ENCODE measurements at regions not wholly inside any gene's neighbourhood (a gene's known extent, or its start where the extent isn't known, plus 50 kb on each side); places are given as distances from the start of the nearest gene placed in this dataset.

DNA sequence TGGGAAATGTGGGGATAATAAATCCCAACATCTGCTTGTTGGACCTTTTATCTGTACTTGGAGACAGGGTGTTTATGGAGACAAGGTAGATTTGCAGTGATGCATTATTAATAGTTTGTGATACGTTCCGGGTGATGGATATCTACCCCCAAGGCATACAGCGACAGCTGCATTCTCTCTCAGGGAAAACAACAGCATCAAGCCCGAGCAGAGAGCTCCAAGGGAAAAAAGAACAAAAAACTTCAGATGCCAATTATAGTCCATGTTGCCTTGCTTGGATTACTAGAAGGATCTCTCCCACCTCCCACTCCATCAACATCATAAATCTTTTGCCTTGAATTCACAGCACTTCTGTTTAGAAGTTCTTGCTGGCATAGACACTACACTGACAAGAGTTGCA, 187.5 kb upstream of the CDH11 start:
- CTCF ChIA-PET (ENCODE audit: low intra/inter-chr PET ratio, low total read pairs) = no interaction called here
- ATAC-seq = no peak

More for the DNA sequence above, 187.5 kb upstream of the CDH11 start:
- FAIRE-seq = no peak
- Histone ChIP-seq H4K20me1 (ENCODE audit: insufficient read depth, low read length) (no peaks in the 10 kb centered on the region), H3K79me2 (ENCODE audit: insufficient read depth, low read length) (no peaks in the 10 kb centered on the region), H3K4me1 (ENCODE audit: insufficient read depth, low read length) (no peaks in the 10 kb centered on the region), H3K36me3 (replicated peaks in 1 of 2; ENCODE audit: control insufficient read depth in 1 of 2, insufficient read depth in 2 of 2, low read length in 2 of 2) (no peaks in the 10 kb centered on the region), H3K9me3 (ENCODE audit: low read length) (no peaks in the 10 kb centered on the region), H3K27me3 (ENCODE audit: control insufficient read depth in 1 of 2, insufficient read depth in 2 of 2, low read length in 2 of 2) (no peaks in the 10 kb centered on the region), H3K9ac (ENCODE audit: insufficient read depth, low read depth, low read length) (no peak overlapping the region), H3K4me2 (ENCODE audit: low read depth, low read length) (no peak overlapping the region), H3K4me3 (replicated peaks in 1 of 3; ENCODE audit: insufficient read depth in 1 of 3, low read depth in 2 of 3, low read length in 3 of 3) (no peak overlapping the region), H3K27ac (ENCODE audit: extremely low read length, insufficient read depth, low read length) (no peak overlapping the region), H2AFZ (ENCODE audit: low read length) (no peak overlapping the region)
- WGBS (ENCODE audit: low lambda C conversion rate) = 43% methylated on average over 4 of the region's 4 CpGs
- BruUV-seq (replicated peaks) = no TSS peak
- TF ChIP-seq, protein P1, sequence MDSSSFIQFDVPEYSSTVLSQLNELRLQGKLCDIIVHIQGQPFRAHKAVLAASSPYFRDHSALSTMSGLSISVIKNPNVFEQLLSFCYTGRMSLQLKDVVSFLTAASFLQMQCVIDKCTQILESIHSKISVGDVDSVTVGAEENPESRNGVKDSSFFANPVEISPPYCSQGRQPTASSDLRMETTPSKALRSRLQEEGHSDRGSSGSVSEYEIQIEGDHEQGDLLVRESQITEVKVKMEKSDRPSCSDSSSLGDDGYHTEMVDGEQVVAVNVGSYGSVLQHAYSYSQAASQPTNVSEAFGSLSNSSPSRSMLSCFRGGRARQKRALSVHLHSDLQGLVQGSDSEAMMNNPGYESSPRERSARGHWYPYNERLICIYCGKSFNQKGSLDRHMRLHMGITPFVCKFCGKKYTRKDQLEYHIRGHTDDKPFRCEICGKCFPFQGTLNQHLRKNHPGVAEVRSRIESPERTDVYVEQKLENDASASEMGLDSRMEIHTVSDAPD (CRISPR knock-in tag; IDR thresholded peaks at IDR 0.05) = no peak
- TF ChIP-seq NCOA2 (CRISPR knock-in tag; IDR thresholded peaks at IDR 0.05) (no peak), ARID2 (CRISPR knock-in tag; IDR thresholded peaks at IDR 0.05; ENCODE audit: borderline replicate concordance) (no peak), HMG20A (CRISPR knock-in tag; IDR thresholded peaks at IDR 0.05; ENCODE audit: borderline replicate concordance) (no peak), RBM22 (optimal IDR thresholded peaks at IDR 0.05; ENCODE audit: low read length) (no peak), JUNB (CRISPR knock-in tag; IDR thresholded peaks at IDR 0.05; ENCODE audit: borderline replicate concordance) (no peak), CCDC6 (CRISPR knock-in tag; IDR thresholded peaks at IDR 0.05) (no peak), RXRA (CRISPR knock-in tag; IDR thresholded peaks at IDR 0.05) (no peak), ZNF660 (CRISPR knock-in tag; IDR thresholded peaks at IDR 0.05; ENCODE audit: borderline replicate concordance, low read depth) (no peak), ZNF510 (CRISPR knock-in tag; IDR thresholded peaks at IDR 0.05; ENCODE audit: low read depth) (no peak), RBFOX2 (IDR thresholded peaks at IDR 0.05; ENCODE audit: low read depth, low read length) (no peak), SMAD9 (CRISPR knock-in tag; IDR thresholded peaks at IDR 0.05) (no peak), ZNF674 (CRISPR knock-in tag; IDR thresholded peaks at IDR 0.05; ENCODE audit: low read depth) (no peak), PPARG (CRISPR knock-in tag; conservative IDR thresholded peaks at IDR 0.05) (no peak), BORCS8-MEF2B (CRISPR knock-in tag; IDR thresholded peaks at IDR 0.05) (no peak), ESRRA (CRISPR knock-in tag; IDR thresholded peaks at IDR 0.05; ENCODE audit: low read depth) (no peak)
- TF ChIP-seq, protein P2, sequence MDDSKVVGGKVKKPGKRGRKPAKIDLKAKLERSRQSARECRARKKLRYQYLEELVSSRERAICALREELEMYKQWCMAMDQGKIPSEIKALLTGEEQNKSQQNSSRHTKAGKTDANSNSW (CRISPR knock-in tag; IDR thresholded peaks at IDR 0.05; ENCODE audit: borderline replicate concordance) = no peak
- TF ChIP-seq, protein P3, sequence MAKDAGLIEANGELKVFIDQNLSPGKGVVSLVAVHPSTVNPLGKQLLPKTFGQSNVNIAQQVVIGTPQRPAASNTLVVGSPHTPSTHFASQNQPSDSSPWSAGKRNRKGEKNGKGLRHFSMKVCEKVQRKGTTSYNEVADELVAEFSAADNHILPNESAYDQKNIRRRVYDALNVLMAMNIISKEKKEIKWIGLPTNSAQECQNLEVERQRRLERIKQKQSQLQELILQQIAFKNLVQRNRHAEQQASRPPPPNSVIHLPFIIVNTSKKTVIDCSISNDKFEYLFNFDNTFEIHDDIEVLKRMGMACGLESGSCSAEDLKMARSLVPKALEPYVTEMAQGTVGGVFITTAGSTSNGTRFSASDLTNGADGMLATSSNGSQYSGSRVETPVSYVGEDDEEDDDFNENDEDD (CRISPR knock-in tag; IDR thresholded peaks at IDR 0.05; ENCODE audit: borderline replicate concordance) = no peak
- in situ Hi-C loops (cut with HindIII; ENCODE audit: extremely low pct_ligation_motif_present, low pct_unique_long_range_greater_than_20kb) (no loop called here), intact Hi-C loops (cut with micrococcal nuclease; ENCODE audit: unreplicated experiment) (no loop called here)
- DNase-seq (ENCODE audit: low spot score) = no peak
- POLR2A ChIA-PET = no interaction called here
